HCT116 (cell line): ENCODE measurements at regions not wholly inside any gene's neighbourhood (a gene's known extent, or its start where the extent isn't known, plus 50 kb on each side); places are given as distances from the start of the nearest gene placed in this dataset.

Experiments
- ATAC-seq: fragments of 200-7000 bp; cut with Tn5 transposase; 2 replicates; pipeline ENCODE4 v1.9.1; 2020; ENCODE audit warnings: mild to moderate bottlenecking, moderate library complexity
- BruUV-seq: library from RNA; stranded (reverse); fragments of 400-500 nt; replicated peaks from 2 replicates; lab custom pipeline; 2021; lab: Mats Ljungman, UMichigan
- CTCF ChIA-PET: fragments of 300-600 bp; sonication (Branson Sonifier 250); formaldehyde crosslinking; loops from one replicate; lab custom pipeline; 2021; ENCODE audit warnings: antibody characterized with exemption; lab: Charles Lee
- POLR2A ChIA-PET: fragments of 300-600, 350-600 bp; sonication (Branson Sonifier 250); formaldehyde crosslinking; loops from one replicate; lab custom pipeline; 2021; ENCODE audit warnings: antibody characterized with exemption; lab: Charles Lee
- RAD21 ChIA-PET, 2 experiments: fragments of 300-600 bp; sonication (Branson Sonifier 250); formaldehyde crosslinking; loops; one replicate each; lab custom pipeline; 2023; ENCODE audit warnings: low total read pairs in 2 of 2; ENCODE audit not compliant: uncharacterized antibody in 2 of 2, unreplicated experiment in 2 of 2, low non-redundant PET in 1 of 2; lab: Charles Lee
- DNase-seq: peaks from one replicate; pipeline ENCODE4 v3.0.0-alpha.2; 2010; ENCODE audit warnings: low read depth, low spot score
- H2AFZ ChIP-seq: fragments of 200-600 bp; shearing (Covaris generic), sonication (generic); 2 replicates; pipeline ENCODE4 v1.6.1; 2017; ENCODE audit warnings: low read depth, mixed run types, mixed read lengths, antibody characterized with exemption, low read length; ENCODE audit not compliant: poor library complexity, severe bottlenecking
- H3K27ac ChIP-seq: 2 replicates; pipeline ENCODE4 v1.5.1; 2012; ENCODE audit warnings: low read depth, low read length
- H3K27me3 ChIP-seq: fragments of 200-600 bp; sonication (generic); 2 replicates; pipeline ENCODE4 v1.6.1; 2016; ENCODE audit warnings: mixed run types, low read length, mixed read lengths; ENCODE audit not compliant: insufficient read depth
- H3K36me3 ChIP-seq, 2 experiments: fragments of 200-500 bp in 1 of 2; fragments of 200-600 bp in 1 of 2; sonication (Bioruptor generic) in 1 of 2; sonication (generic) in 1 of 2; 2 replicates each; pipeline versions ENCODE4 v1.5.1 to v1.6.1; 2014 to 2016; ENCODE audit warnings: low read length in 2 of 2, inconsistent platforms in 1 of 2, mixed read lengths in 1 of 2, mixed run types in 1 of 2; ENCODE audit not compliant: insufficient read depth in 2 of 2, control insufficient read depth in 1 of 2
- H3K4me1 ChIP-seq, 2 experiments: fragments of 200-600 bp in 1 of 2; sonication (generic) in 1 of 2; 2 replicates each; pipeline versions ENCODE4 v1.5.1 to v1.6.1; 2012 to 2017; ENCODE audit warnings: low read length in 2 of 2, inconsistent platforms in 1 of 2, mild to moderate bottlenecking in 1 of 2, mixed read lengths in 1 of 2, mixed run types in 1 of 2, moderate library complexity in 1 of 2; ENCODE audit not compliant: insufficient read depth in 2 of 2, control insufficient read depth in 1 of 2
- H3K4me2 ChIP-seq: fragments of 200-600 bp; sonication (generic); 2 replicates; pipeline ENCODE4 v1.6.1; 2017; ENCODE audit warnings: mixed run types, low read length, mixed read lengths
- H3K4me3 ChIP-seq, 2 experiments: fragments of 200-600 bp in 1 of 2; sonication (generic) in 1 of 2; replicated peaks in 1 of 2; 2 replicates each; pipeline ENCODE4 v1.5.1; 2011 to 2016; ENCODE audit warnings: low read length in 2 of 2, control low read depth in 1 of 2, low read depth in 1 of 2, mild to moderate bottlenecking in 1 of 2, mixed read lengths in 1 of 2, mixed run types in 1 of 2
- H3K79me2 ChIP-seq: fragments of 200-600 bp; sonication (generic); 2 replicates; pipeline ENCODE4 v1.6.1; 2017; ENCODE audit warnings: mild to moderate bottlenecking, mixed run types, low read length, moderate library complexity, mixed read lengths; ENCODE audit not compliant: insufficient read depth
- H3K9ac ChIP-seq: fragments of 200-600 bp; sonication (generic); 2 replicates; pipeline ENCODE4 v1.6.1; 2016; ENCODE audit warnings: low read length, mixed read lengths
- H3K9me2 ChIP-seq: fragments of 200-600 bp; sonication (generic), shearing (Covaris generic); 2 replicates; pipeline ENCODE4 v1.6.1; 2017; ENCODE audit warnings: mixed run types, mild to moderate bottlenecking, moderate library complexity; ENCODE audit not compliant: insufficient read depth
- H3K9me3 ChIP-seq, 2 experiments: fragments of 200-500 bp in 1 of 2; fragments of 200-600 bp in 1 of 2; sonication (Bioruptor generic) in 1 of 2; sonication (generic) in 1 of 2; 2 replicates each; pipeline ENCODE4 v1.6.1; 2014 to 2017; ENCODE audit warnings: low read length in 2 of 2, mixed read lengths in 2 of 2, inconsistent platforms in 1 of 2, low read depth in 1 of 2, mild to moderate bottlenecking in 1 of 2, mixed run types in 1 of 2, moderate library complexity in 1 of 2; ENCODE audit not compliant: control insufficient read depth in 1 of 2, insufficient read depth in 1 of 2
- H4K20me1 ChIP-seq: fragments of 200-600 bp; sonication (generic), shearing (Covaris generic); 2 replicates; pipeline ENCODE4 v1.6.1; 2017; ENCODE audit warnings: mixed run types, mild to moderate bottlenecking, moderate library complexity; ENCODE audit not compliant: insufficient read depth
- CBX3 ChIP-seq: IDR thresholded peaks from 2 replicates; pipeline ENCODE4 v1.6.1; 2012; ENCODE audit warnings: low read depth
- CEBPB ChIP-seq: IDR thresholded peaks from 2 replicates; pipeline ENCODE4 v1.6.1; 2012; ENCODE audit warnings: low read depth
- CTCF ChIP-seq, 3 experiments: fragments of 200-600 bp in 1 of 3; sonication (generic) in 1 of 3; IDR thresholded peaks in 2 of 3; conservative IDR thresholded peaks in 1 of 3; 2 replicates each; pipeline ENCODE4 v1.5.1; 2012 to 2017; ENCODE audit warnings: low read depth in 2 of 3, low read length in 2 of 3, antibody characterized with exemption in 1 of 3, borderline replicate concordance in 1 of 3, control low read depth in 1 of 3, mild to moderate bottlenecking in 1 of 3, mixed read lengths in 1 of 3, mixed run types in 1 of 3, moderate library complexity in 1 of 3; ENCODE audit not compliant: insufficient read depth in 1 of 3
- ELF1 ChIP-seq: IDR thresholded peaks from 2 replicates; pipeline ENCODE4 v1.6.1; 2012; ENCODE audit warnings: low read depth, borderline replicate concordance
- JUND ChIP-seq: IDR thresholded peaks from 2 replicates; pipeline ENCODE4 v1.6.1; 2012
- MAX ChIP-seq: IDR thresholded peaks from 2 replicates; pipeline ENCODE4 v1.6.1; 2012
- POLR2A ChIP-seq: IDR thresholded peaks from 2 replicates; pipeline ENCODE4 v1.7.0; 2011; ENCODE audit warnings: borderline replicate concordance; ENCODE audit not compliant: insufficient read depth, insufficient read length; ENCODE audit errors: extremely low read depth
- POLR2AphosphoS5 ChIP-seq: IDR thresholded peaks from 2 replicates; pipeline ENCODE4 v1.6.1; 2011; ENCODE audit warnings: mild to moderate bottlenecking, low read depth, low read length, moderate library complexity
- RAD21 ChIP-seq: IDR thresholded peaks from 2 replicates; pipeline ENCODE4 v1.6.1; 2012; ENCODE audit warnings: low read depth, mild to moderate bottlenecking
- REST ChIP-seq: IDR thresholded peaks from 2 replicates; pipeline ENCODE4 v1.6.1; 2012; ENCODE audit warnings: low read depth
- SIN3A ChIP-seq: IDR thresholded peaks from 2 replicates; pipeline ENCODE4 v1.6.1; 2012; ENCODE audit warnings: low read depth
- SP1 ChIP-seq: IDR thresholded peaks from 2 replicates; pipeline ENCODE4 v1.6.1; 2012; ENCODE audit warnings: low read depth
- SRF ChIP-seq: IDR thresholded peaks from 2 replicates; pipeline ENCODE4 v1.6.1; 2012; ENCODE audit warnings: low read depth
- YY1 ChIP-seq: IDR thresholded peaks from 2 replicates; pipeline ENCODE4 v1.6.1; 2011; ENCODE audit warnings: low read length, low read depth, moderate library complexity, mild to moderate bottlenecking; ENCODE audit not compliant: insufficient replicate concordance; ENCODE audit errors: extremely low read depth
- ZFX ChIP-seq: fragments of 450-650 bp; IDR thresholded peaks from 2 replicates; pipeline ENCODE4 v1.6.1; 2017
- intact Hi-C: fragments of 100-400 bp; cut with micrococcal nuclease; formaldehyde crosslinking; loops from 2 replicates; pipeline ENCODE4 v1.10.0; 2022
- TF ChIP-seq, protein P1 (sequence below): IDR thresholded peaks from 2 replicates; pipeline ENCODE4 v1.6.1; 2012
- TF ChIP-seq, protein P2 (sequence below): IDR thresholded peaks from 2 replicates; pipeline ENCODE4 v1.6.1; 2011; ENCODE audit warnings: mild to moderate bottlenecking, low read length, moderate library complexity; ENCODE audit not compliant: insufficient replicate concordance; ENCODE audit errors: extremely low read depth

GRCh38 chr2:19667536-19667949 lies 234.2 kb downstream of the TTC32 start:
- no TSS peak for BruUV-seq
- Histone ChIP-seq H3K9ac (no peak overlapping the region), H3K79me2 (no peaks in the 10 kb centered on the region), H3K4me2 (no peak overlapping the region), H2AFZ (no peak overlapping the region), H3K27ac (no peak overlapping the region), H3K4me3 (no peak overlapping the region), H4K20me1 (no peaks in the 10 kb centered on the region), H3K9me3 (no peaks in the 10 kb centered on the region), H3K4me1 (peaks cover 4 to 10% of the 10 kb centered on the region in 2 experiments; a peak in 3 of 4 replicates), H3K9me2 (no peaks in the 10 kb centered on the region), H3K27me3 (no peaks in the 10 kb centered on the region), H3K36me3 (no peaks in the 10 kb centered on the region)
- TF ChIP-seq RAD21 (no peak), SP1 (no peak), SRF (no peak), MAX (no peak), ZFX (no peak), CTCF (IDR thresholded peaks at IDR 0.05 in 2 of 3, conservative IDR thresholded peaks at IDR 0.05 in 1 of 3; ENCODE audit: borderline replicate concordance in 1 of 3, insufficient read depth in 1 of 3, low read depth in 2 of 3, low read length in 2 of 3) (no peak), CBX3 (no peak), CEBPB (no peak), REST (no peak), JUND (no peak), YY1 (no peak), POLR2AphosphoS5 (no peak), POLR2A (no peak), ELF1 (no peak), SIN3A (no peak)
- TF ChIP-seq, protein P1, sequence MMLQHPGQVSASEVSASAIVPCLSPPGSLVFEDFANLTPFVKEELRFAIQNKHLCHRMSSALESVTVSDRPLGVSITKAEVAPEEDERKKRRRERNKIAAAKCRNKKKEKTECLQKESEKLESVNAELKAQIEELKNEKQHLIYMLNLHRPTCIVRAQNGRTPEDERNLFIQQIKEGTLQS, result no peak
- TF ChIP-seq, protein P2, sequence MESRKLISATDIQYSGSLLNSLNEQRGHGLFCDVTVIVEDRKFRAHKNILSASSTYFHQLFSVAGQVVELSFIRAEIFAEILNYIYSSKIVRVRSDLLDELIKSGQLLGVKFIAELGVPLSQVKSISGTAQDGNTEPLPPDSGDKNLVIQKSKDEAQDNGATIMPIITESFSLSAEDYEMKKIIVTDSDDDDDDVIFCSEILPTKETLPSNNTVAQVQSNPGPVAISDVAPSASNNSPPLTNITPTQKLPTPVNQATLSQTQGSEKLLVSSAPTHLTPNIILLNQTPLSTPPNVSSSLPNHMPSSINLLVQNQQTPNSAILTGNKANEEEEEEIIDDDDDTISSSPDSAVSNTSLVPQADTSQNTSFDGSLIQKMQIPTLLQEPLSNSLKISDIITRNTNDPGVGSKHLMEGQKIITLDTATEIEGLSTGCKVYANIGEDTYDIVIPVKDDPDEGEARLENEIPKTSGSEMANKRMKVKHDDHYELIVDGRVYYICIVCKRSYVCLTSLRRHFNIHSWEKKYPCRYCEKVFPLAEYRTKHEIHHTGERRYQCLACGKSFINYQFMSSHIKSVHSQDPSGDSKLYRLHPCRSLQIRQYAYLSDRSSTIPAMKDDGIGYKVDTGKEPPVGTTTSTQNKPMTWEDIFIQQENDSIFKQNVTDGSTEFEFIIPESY, result no peak
- DNase-seq (no peak), ATAC-seq (no peak)
- intact Hi-C loops, result loop anchor here (1.0 to 5.0 kb wide), 2 partner anchors 298 to 915 kb away; no protein-coding TSS in a partner anchor
- POLR2A ChIA-PET, result no interaction called here
- RAD21 ChIA-PET, result interaction anchor here (1.4 to 1.7 kb wide), 2 partner anchors 298 kb away, joined by 4 to 7 read pairs; no protein-coding TSS in a partner anchor
- CTCF ChIA-PET, result interaction anchor here (0.7 to 5.5 kb wide), 3 partner anchors 290 to 301 kb away, joined by 3 to 48 read pairs (median 4); no protein-coding TSS in a partner anchor
